GM19372 (cell line): ENCODE measurements at regions not wholly inside any gene's neighbourhood (a gene's known extent, or its start where the extent isn't known, plus 50 kb on each side); places are given as distances from the start of the nearest gene placed in this dataset.
A peak's percentile ranks its signal among the peaks of the same experiment; 100 is the strongest.

Experiments
- ATAC-seq: cut with Tn5 transposase; IDR thresholded peaks from one replicate; pipeline ENCODE4 v1.9.1; 2021; ENCODE audit warnings: mild to moderate bottlenecking, low read depth, moderate library complexity; ENCODE audit not compliant: unreplicated experiment

- ATAC-seq, result no peak
Observed at GRCh38 chr13:78816154-78816553, 157.2 kb upstream of the OBI1 start.

GRCh38 chr13:78806457-78806856 is 147.5 kb upstream of the OBI1 start:
- peak; percentile 82 for ATAC-seq

GRCh38 chr13:78802912-78803311 is 144.0 kb upstream of the OBI1 start:
- no peak for ATAC-seq

GRCh38 chr13:78787190-78787589 is 128.2 kb upstream of the OBI1 start:
- no peak for ATAC-seq

- no peak for ATAC-seq
Observed at GRCh38 chr13:78786459-78786858, 127.5 kb upstream of the OBI1 start.

- ATAC-seq, result no peak
Observed at GRCh38 chr13:78785764-78786163, 126.8 kb upstream of the OBI1 start.

GRCh38 chr13:78784014-78784750 is 125.2 kb upstream of the OBI1 start:
- ATAC-seq, result no peak

- no peak for ATAC-seq
Observed at GRCh38 chr13:78780708-78781107, 121.8 kb upstream of the OBI1 start.

GRCh38 chr13:78779608-78780007 is 120.7 kb upstream of the OBI1 start:
- ATAC-seq, result no peak

GRCh38 chr13:78777976-78778375 is 119.0 kb upstream of the OBI1 start:
- ATAC-seq, result no peak

GRCh38 chr13:78777396-78777795 is 118.4 kb upstream of the OBI1 start:
- no peak for ATAC-seq

- no peak for ATAC-seq
Observed at GRCh38 chr13:78772933-78773332, 114.0 kb upstream of the OBI1 start.

- no peak for ATAC-seq
Observed at GRCh38 chr13:78770601-78771000, 111.6 kb upstream of the OBI1 start.

GRCh38 chr13:78768950-78769349 is 110.0 kb upstream of the OBI1 start:
- no peak for ATAC-seq

GRCh38 chr13:78764665-78765064 is 105.7 kb upstream of the OBI1 start:
- ATAC-seq, result no peak

GRCh38 chr13:78762825-78763224 is 103.9 kb upstream of the OBI1 start:
- no peak for ATAC-seq

GRCh38 chr13:78759704-78760103 is 100.7 kb upstream of the OBI1 start:
- ATAC-seq, result no peak

GRCh38 chr13:78758549-78758948 is 99.6 kb upstream of the OBI1 start:
- ATAC-seq, result no peak

GRCh38 chr13:78753435-78753834 is 94.5 kb upstream of the OBI1 start:
- no peak for ATAC-seq

- no peak for ATAC-seq
Observed at GRCh38 chr13:78750735-78751134, 91.8 kb upstream of the OBI1 start.

- no peak for ATAC-seq
Observed at GRCh38 chr13:78743973-78744372, 85.0 kb upstream of the OBI1 start.

GRCh38 chr13:78742659-78743058 is 83.7 kb upstream of the OBI1 start:
- ATAC-seq, result no peak

- no peak for ATAC-seq
Observed at GRCh38 chr13:78736142-78736541, 77.2 kb upstream of the OBI1 start.
